ENCODE measurements at regions not wholly inside any gene's neighbourhood (a gene's known extent, or its start where the extent isn't known, plus 50 kb on each side); places are given as distances from the start of the nearest gene placed in this dataset.
A peak's percentile ranks its signal among the peaks of the same experiment; 100 is the strongest.

- FAIRE-seq, result peak; percentile 6
- TF ChIP-seq CTCF (IDR thresholded peaks at IDR 0.05; ENCODE audit: insufficient read depth, missing control alignments), result no peak
- no peak for DNase-seq (ENCODE audit: insufficient read length, low spot score)
Observed at GRCh38 chr9:96088510-96088909, 213.0 kb downstream of the ERCC6L2 start.

DNA sequence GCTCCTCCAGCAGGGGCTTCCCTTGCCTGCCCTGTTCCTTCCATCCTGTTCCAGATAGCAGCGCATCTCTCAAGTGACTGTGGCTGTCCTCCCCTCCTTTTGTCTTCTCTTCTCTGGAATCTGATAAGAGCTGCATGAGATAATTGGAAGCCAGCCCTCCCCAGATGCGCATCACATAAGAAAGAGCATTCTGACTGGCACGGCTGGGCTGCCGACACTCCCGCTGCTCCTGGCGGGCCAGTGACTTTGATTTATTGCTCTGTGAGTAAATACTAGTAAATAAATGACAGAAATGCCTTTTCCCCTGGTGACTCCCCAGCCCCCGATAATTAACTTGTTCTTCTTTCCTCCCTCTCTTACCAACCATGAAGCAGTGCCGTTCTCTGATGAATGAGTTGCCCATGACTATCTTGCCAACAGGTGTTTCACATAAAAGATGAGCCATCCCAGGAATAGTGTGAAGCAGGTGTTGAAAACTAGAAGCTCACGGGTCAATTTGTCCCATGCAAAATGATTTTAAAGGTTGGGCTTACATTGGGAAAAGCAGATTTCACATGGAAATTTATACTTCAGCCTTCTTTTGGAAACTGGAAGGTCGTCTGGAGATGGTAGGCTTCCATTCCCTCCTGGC, 212.3 kb downstream of the ERCC6L2 start:
- FAIRE-seq, result no peak
- DNase-seq (ENCODE audit: insufficient read length, low spot score), result no peak
- TF ChIP-seq CTCF (IDR thresholded peaks at IDR 0.05; ENCODE audit: insufficient read depth, missing control alignments), result no peak

DNA sequence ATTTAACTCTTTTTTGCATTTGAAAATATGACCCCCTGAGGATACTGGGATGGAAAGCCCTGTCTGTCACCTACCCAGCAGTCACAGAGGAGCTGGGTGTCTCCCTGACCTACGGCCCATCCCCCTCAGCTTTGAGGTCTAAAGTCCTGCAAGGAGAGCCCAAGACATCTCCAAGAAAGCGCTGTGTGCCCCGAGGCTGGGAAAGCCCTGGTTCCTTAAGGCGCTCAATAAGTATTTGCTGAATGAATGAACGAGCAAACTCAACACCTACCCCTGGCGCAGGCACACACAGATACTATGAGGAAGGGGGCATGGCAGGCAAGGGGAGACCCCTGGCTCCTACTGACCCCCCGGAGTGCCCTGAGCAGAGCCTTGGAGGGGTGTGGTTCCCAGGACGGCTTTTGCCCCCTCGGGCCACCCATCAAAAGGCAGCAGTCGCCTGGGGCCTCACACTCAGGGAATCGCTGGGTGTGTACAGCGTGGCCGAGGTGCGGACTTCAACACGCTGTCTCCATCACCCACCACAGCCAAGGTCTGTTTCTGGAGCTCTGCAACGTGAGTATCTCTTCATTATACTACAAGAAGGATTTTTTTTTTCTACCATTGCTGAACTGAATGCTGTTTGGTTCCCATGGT, 211.6 kb downstream of the ERCC6L2 start:
- no peak for FAIRE-seq
- DNase-seq (ENCODE audit: insufficient read length, low spot score), result no peak
- TF ChIP-seq CTCF (IDR thresholded peaks at IDR 0.05; ENCODE audit: insufficient read depth, missing control alignments), result no peak

DNA sequence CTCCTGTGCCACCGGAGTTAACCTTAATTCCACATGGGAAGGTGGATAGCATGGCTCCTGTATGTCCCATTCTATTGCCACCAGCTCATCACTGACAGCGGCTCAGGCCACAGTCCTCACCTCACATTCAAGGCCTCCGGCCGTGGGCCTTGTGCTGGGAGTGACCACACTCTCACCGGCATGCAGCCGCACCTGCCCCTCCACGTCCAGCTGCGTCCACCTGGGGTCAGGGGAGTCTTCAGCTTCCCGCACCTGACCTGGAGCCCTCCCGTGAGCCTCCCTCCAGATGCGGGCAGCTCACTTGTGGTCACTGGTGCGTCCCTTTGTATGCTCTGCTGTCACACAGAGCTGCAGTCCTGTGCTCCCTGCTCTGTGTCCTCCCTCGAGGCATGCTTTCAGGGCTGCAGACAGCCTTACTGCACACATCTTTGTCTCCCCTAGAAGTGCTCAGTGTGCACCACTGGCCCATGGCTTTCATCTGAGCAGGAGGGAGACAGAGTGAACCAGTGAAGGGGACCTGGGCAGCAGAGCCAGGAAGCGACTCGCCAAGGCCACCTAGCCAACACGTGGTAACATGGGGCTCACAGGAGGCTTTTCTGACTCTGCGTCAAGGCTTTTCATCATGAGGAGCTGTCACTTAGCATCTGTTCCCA, 210.1 kb downstream of the ERCC6L2 start:
- TF ChIP-seq CTCF (IDR thresholded peaks at IDR 0.05; ENCODE audit: insufficient read depth, missing control alignments), result no peak
- no peak for DNase-seq (ENCODE audit: insufficient read length, low spot score)
- FAIRE-seq, result no peak

GRCh38 chr9:96084331-96084734, 208.8 kb downstream of the ERCC6L2 start:
- FAIRE-seq (no peak), DNase-seq (ENCODE audit: insufficient read length, low spot score) (no peak)
- TF ChIP-seq CTCF (IDR thresholded peaks at IDR 0.05; ENCODE audit: insufficient read depth, missing control alignments), result no peak

DNA sequence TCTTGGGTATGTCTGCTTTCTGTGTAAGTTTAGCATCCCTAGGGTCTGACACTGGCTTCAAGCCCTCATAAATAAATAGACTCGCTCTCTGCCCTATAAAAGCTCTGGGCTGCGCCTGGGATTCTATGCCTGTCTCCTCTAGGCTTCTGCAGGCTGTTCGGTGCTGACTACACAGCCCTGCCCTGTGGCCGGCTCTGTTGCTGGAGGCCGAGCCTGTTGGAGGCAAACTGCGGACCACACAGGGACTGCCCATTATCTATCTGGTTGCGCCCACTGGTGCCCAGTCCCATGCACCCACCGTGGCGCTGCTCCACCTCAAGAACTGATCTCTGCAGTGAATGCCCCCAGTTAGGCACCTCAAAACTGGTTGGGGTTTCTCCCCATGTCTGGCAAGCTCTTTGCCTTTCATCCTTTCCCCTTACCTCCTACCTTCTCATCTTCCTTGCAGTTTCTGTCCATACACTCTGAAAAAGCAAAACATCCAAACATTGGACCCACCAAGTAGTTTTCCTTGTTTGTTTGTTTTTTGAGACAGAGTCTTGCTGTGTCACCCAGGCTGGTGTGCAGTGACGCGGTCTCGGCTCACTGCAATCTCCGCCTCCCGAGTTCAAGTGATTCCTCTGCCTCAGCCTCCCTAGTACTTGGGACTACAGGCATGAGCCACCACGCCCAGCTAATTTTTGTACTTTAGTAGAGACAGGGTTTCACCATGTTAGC, 207.2 kb downstream of the ERCC6L2 start:
- DNase-seq (ENCODE audit: insufficient read length, low spot score) (no peak), FAIRE-seq (no peak)
- no peak for TF ChIP-seq CTCF (IDR thresholded peaks at IDR 0.05; ENCODE audit: insufficient read depth, missing control alignments)

Measured in D721Med (cell line).